ENCODE measurements at regions not wholly inside any gene's neighbourhood (a gene's known extent, or its start where the extent isn't known, plus 50 kb on each side); places are given as distances from the start of the nearest gene placed in this dataset.

DNA sequence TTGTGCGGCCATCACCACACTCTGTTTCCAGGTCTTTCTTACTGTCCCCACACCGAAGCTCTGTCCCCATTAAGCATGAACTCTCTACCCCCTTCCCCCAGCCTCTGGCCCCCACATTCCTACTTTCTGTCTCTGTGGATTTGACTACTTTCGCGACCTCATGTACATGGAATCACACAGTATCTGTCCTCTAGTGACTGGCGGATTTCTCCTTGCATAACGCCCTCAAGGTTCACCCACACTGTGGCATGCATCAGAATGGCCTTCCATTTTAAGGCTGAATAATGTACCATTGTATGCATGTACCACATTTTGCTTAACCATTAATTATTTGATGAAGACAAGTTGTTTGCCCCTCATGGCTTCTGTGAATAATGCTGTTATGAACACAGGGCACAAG, 467.6 kb upstream of the HS6ST1 start:
- TF ChIP-seq, protein P1, sequence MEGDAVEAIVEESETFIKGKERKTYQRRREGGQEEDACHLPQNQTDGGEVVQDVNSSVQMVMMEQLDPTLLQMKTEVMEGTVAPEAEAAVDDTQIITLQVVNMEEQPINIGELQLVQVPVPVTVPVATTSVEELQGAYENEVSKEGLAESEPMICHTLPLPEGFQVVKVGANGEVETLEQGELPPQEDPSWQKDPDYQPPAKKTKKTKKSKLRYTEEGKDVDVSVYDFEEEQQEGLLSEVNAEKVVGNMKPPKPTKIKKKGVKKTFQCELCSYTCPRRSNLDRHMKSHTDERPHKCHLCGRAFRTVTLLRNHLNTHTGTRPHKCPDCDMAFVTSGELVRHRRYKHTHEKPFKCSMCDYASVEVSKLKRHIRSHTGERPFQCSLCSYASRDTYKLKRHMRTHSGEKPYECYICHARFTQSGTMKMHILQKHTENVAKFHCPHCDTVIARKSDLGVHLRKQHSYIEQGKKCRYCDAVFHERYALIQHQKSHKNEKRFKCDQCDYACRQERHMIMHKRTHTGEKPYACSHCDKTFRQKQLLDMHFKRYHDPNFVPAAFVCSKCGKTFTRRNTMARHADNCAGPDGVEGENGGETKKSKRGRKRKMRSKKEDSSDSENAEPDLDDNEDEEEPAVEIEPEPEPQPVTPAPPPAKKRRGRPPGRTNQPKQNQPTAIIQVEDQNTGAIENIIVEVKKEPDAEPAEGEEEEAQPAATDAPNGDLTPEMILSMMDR (IDR thresholded peaks at IDR 0.05): no peak
- TF ChIP-seq POLR2A (IDR thresholded peaks at IDR 0.05): no peak
- DNase-seq (no peak), ATAC-seq (peak; percentile 17)
- WGBS, 2 donors: 82 to 86% methylated on average over 6 of the region's 6 CpGs
- H3K27ac ChIP-seq: peak overlapping the region in 1 of 4 donors; percentile 17
- H3K27me3 ChIP-seq: no peaks in the 10 kb centered on the region
- no peaks in the 10 kb centered on the region for H3K9me3 ChIP-seq
- no peaks in the 10 kb centered on the region for H3K36me3 ChIP-seq (replicated peaks in 1 of 2; ENCODE audit: insufficient read depth in 1 of 2, low read depth in 2 of 2)
- intact Hi-C loops (cut with DNase I): no loop called here
- peaks cover 6% of the 10 kb centered on the region for H3K4me1 ChIP-seq
- H3K4me3 ChIP-seq: no peak overlapping the region

DNA sequence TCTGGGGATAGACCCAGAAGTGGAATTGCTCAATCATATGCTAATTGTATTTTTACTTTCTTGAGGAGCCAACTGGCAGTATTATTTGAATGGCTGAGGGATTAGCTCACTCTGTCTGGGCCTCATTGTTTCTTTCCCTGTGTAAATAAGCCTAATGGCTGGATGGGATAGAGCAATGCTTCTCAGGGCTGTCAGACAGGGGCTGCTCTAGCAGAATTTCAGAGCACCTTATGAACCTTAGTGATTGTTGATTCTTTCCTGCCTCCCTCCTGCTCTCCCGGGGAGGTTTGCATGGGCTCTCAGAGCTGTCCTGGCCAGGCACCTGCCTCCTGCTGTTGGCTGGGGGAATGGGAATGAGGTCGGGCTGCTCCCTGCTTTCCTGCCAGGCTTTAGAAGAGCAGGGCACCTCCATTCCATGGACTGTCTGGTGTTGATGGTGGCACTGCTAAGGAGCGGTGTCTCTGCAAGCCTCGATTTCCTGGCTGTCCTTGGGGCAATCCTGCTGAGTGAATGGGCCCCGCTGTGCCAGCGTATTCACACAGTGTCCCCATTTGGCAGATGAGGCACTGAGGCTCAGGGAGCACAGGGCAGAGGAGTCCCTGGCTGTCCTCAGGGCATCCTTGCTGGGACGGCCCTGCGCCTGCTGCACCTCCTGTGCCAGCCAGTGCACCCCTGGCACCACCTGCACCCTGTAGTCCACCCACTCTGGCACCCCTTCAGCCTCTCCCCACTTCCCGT, 468.2 kb upstream of the HS6ST1 start:
- intact Hi-C loops (cut with DNase I): no loop called here
- Histone ChIP-seq H3K27me3 (no peaks in the 10 kb centered on the region), H3K9me3 (no peaks in the 10 kb centered on the region), H3K36me3 (replicated peaks in 1 of 2; ENCODE audit: insufficient read depth in 1 of 2, low read depth in 2 of 2) (no peaks in the 10 kb centered on the region), H3K4me1 (peaks cover 6% of the 10 kb centered on the region), H3K27ac (peak overlapping the region in 1 of 4 donors; percentile 17), H3K4me3 (no peak overlapping the region)
- DNase-seq: no peak
- 74 to 77% methylated on average over 9 of the region's 9 CpGs for WGBS, 2 donors
- TF ChIP-seq, protein P1 (IDR thresholded peaks at IDR 0.05): peak in 2 of 7 experiments; percentile 11 to 18
- TF ChIP-seq POLR2A (IDR thresholded peaks at IDR 0.05): no peak
- peak; percentile 47 for ATAC-seq

DNA sequence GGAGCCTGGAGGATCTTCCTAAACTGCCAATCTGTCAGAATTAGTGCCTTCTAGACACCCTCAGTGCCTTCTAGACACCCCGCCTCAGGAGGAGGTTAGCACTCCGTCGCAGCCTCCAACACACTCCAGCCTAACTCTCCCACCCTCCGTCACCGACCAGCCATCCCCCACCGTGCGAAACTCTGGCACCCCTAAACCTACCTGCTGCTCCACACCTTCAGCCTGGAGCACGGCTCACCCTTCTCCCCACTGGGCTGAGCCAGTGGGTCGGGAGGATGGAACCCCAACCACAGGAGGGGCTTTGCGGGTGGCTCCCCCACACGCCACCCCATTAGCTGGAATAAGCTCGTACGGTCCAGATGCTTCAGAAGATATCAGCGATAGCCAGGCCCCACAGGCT, 468.9 kb upstream of the HS6ST1 start:
- DNase-seq: no peak
- intact Hi-C loops (cut with DNase I): no loop called here
- peaks cover 6% of the 10 kb centered on the region for H3K4me1 ChIP-seq
- no peak overlapping the region for H3K27ac ChIP-seq
- no peaks in the 10 kb centered on the region for H3K36me3 ChIP-seq (replicated peaks in 1 of 2; ENCODE audit: insufficient read depth in 1 of 2, low read depth in 2 of 2)
- H3K27me3 ChIP-seq: no peaks in the 10 kb centered on the region
- TF ChIP-seq POLR2A (IDR thresholded peaks at IDR 0.05): no peak
- TF ChIP-seq, protein P1 (IDR thresholded peaks at IDR 0.05): no peak
- H3K4me3 ChIP-seq: no peak overlapping the region
- 78 to 94% methylated on average over 14 of the region's 14 CpGs for WGBS, 2 donors
- no peak for ATAC-seq
- H3K9me3 ChIP-seq: no peaks in the 10 kb centered on the region

DNA sequence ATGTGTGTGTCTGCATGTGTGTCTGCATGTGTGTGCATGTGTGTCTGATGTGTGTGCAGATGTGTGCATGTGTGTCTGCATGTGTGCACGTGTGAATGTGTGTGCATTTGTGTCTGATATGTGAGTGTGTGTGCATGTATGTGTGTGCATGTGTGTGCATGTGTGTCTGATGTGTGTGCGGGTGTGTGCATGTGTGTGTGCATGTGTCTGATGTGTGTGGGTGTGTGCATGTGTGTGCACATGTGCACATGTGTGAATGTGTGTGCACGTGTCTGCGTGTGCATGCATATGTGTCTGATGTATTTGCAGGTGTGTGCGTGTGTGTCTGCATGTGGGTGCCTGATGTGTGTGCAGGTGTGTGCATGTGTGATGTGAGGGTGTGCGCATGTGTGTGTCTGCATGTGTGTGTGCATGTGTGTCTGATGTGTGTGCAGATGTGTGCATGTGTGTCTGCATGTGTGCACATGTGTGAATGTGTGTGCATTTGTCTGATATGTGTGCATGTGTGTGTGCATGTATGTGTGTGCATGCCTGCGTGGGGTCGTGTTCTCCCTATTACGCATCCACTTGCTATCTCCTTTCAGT, 470.1 kb upstream of the HS6ST1 start:
- DNase-seq (no peak), ATAC-seq (no peak)

More for the DNA sequence above, 470.1 kb upstream of the HS6ST1 start:
- intact Hi-C loops (cut with DNase I): no loop called here
- TF ChIP-seq, protein P1 (IDR thresholded peaks at IDR 0.05): no peak
- no peak for TF ChIP-seq POLR2A (IDR thresholded peaks at IDR 0.05)
- Histone ChIP-seq H3K4me1 (peaks cover 6% of the 10 kb centered on the region), H3K27me3 (no peaks in the 10 kb centered on the region), H3K27ac (no peak overlapping the region), H3K9me3 (no peaks in the 10 kb centered on the region), H3K36me3 (replicated peaks in 1 of 2; ENCODE audit: insufficient read depth in 1 of 2, low read depth in 2 of 2) (no peaks in the 10 kb centered on the region), H3K4me3 (no peak overlapping the region)
- WGBS, 2 donors: 69 to 83% methylated on average over 8 to 9 of the region's 9 CpGs
